ENCODE measurements at regions not wholly inside any gene's neighbourhood (a gene's known extent, or its start where the extent isn't known, plus 50 kb on each side); places are given as distances from the start of the nearest gene placed in this dataset.

DNA sequence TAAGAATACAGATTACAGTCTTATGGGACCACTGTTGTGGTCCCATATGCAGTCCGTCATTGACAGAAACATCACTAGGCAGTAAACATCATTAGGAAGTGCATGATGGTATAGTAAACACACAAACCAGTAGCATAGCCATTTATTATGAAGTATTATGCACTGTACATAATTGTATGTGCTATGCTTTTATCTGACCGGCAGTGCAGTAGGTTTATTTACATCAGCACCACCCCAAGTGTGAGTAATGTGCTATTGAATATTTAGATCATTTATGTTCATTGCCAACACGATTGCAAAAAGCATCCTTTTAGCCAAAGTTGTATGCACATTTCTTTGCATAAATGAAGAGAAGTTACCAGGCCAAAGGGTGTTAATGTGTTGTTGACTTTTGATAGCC lies 531.6 kb upstream of the TBX3 start:
- H3K4me3 ChIP-seq (ENCODE audit: low read depth in 1 of 2, low read length in 2 of 2), result no peak overlapping the region
- no peaks in the 10 kb centered on the region for H3K9me3 ChIP-seq (ENCODE audit: control insufficient read depth in 2 of 2, insufficient read depth in 1 of 2, low read depth in 1 of 2, low read length in 1 of 2)
- 55 to 66% methylated on average over 3 of the region's 3 CpGs for WGBS, 2 donors
- H3K4me1 ChIP-seq (ENCODE audit: control insufficient read depth in 2 of 2, insufficient read depth in 2 of 2, low read length in 1 of 2), result no peaks in the 10 kb centered on the region
- no peak overlapping the region for H3K27ac ChIP-seq (ENCODE audit: low read depth in 2 of 2, low read length in 1 of 2)
- no peaks in the 10 kb centered on the region for H3K36me3 ChIP-seq (ENCODE audit: control insufficient read depth in 2 of 2, insufficient read depth in 2 of 2, low read length in 1 of 2)
- no peaks in the 10 kb centered on the region for H3K27me3 ChIP-seq (ENCODE audit: control insufficient read depth in 1 of 2, insufficient read depth in 2 of 2, low read length in 2 of 2)

DNA sequence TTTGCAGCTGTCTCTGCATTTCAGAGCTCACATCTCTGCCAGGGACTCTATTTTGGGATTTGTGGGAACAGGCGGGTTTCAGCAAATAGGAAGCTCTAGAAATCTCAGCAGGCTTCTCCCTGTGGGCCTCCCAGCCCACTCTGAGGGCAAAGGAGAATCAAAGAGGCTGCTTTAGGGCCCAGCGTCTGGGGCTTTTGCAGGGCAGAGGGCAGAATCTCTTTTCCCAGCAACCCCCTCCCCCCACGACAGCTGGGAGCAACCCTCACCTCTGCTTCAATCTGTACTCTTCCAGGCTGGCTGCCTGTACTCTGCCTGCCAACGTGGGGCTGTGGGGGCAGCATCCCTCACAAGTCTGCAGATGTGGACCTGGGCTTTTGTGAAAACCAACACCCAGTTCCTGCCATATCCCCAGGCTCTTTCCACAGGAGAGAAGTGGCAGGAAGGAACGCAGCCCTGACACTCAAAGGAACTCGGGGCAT lies 529.6 kb upstream of the TBX3 start:
- WGBS, 2 donors, result 23 to 32% methylated on average over 6 of the region's 6 CpGs
- Histone ChIP-seq H3K27ac (ENCODE audit: low read depth in 2 of 2, low read length in 1 of 2) (no peak overlapping the region), H3K27me3 (ENCODE audit: control insufficient read depth in 1 of 2, insufficient read depth in 2 of 2, low read length in 2 of 2) (no peaks in the 10 kb centered on the region), H3K4me3 (ENCODE audit: low read depth in 1 of 2, low read length in 2 of 2) (no peak overlapping the region), H3K9me3 (ENCODE audit: control insufficient read depth in 2 of 2, insufficient read depth in 1 of 2, low read depth in 1 of 2, low read length in 1 of 2) (no peaks in the 10 kb centered on the region), H3K4me1 (ENCODE audit: control insufficient read depth in 2 of 2, insufficient read depth in 2 of 2, low read length in 1 of 2) (no peaks in the 10 kb centered on the region), H3K36me3 (ENCODE audit: control insufficient read depth in 2 of 2, insufficient read depth in 2 of 2, low read length in 1 of 2) (no peaks in the 10 kb centered on the region)

DNA sequence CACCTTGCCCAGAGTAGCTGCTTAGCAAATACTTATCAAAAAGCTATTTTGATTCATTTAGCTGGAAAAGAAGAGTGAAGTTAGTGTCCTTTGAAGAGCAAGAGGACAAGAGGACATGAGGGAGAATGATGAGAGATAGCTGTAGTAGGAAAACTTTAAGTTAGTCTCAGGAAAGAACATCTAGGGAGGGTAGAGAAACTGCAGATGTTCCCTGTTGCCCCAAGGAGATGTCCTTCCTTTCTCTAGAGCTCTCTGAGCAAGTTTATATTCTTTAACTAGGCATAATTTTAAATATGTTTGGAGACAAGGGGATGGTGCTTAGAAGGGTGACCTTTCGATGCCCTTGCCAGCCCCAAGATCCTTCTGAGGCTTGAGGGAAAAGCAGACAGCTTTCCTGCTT lies 529.1 kb upstream of the TBX3 start:
- no peak overlapping the region for H3K27ac ChIP-seq (ENCODE audit: low read depth in 2 of 2, low read length in 1 of 2)
- WGBS, 2 donors, result 60 to 62% methylated on average over 1 of the region's 1 CpG

DNA sequence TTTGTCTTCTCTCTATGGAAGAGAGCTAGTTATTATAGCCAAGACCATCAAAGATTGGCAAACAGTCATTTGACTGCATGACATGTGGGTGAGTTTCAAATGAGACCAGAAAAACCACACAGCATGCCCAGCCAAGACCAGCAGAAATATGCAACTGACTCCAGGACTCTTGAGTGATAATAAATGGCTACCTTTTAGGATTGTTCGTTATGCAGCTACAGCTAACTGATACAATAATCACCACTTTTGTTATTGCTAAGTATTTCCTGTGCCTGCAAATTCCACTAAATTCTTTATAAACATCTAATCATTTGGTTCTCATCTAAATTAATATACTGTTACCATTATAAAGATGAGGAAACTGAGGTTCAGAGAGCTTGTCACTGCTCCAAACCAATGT lies 528.4 kb upstream of the TBX3 start:
- Histone ChIP-seq H3K4me3 (ENCODE audit: low read depth in 1 of 2, low read length in 2 of 2) (no peak overlapping the region), H3K4me1 (ENCODE audit: control insufficient read depth in 2 of 2, insufficient read depth in 2 of 2, low read length in 1 of 2) (no peaks in the 10 kb centered on the region), H3K36me3 (ENCODE audit: control insufficient read depth in 2 of 2, insufficient read depth in 2 of 2, low read length in 1 of 2) (no peaks in the 10 kb centered on the region), H3K27me3 (ENCODE audit: control insufficient read depth in 1 of 2, insufficient read depth in 2 of 2, low read length in 2 of 2) (no peaks in the 10 kb centered on the region), H3K9me3 (ENCODE audit: control insufficient read depth in 2 of 2, insufficient read depth in 1 of 2, low read depth in 1 of 2, low read length in 1 of 2) (no peaks in the 10 kb centered on the region), H3K27ac (ENCODE audit: low read depth in 2 of 2, low read length in 1 of 2) (no peak overlapping the region)
- WGBS, 2 donors, result 0% methylated on average over 1 of the region's 1 CpG

More for the DNA sequence above, 529.1 kb upstream of the TBX3 start:
- Histone ChIP-seq H3K36me3 (ENCODE audit: control insufficient read depth in 2 of 2, insufficient read depth in 2 of 2, low read length in 1 of 2) (no peaks in the 10 kb centered on the region), H3K9me3 (ENCODE audit: control insufficient read depth in 2 of 2, insufficient read depth in 1 of 2, low read depth in 1 of 2, low read length in 1 of 2) (no peaks in the 10 kb centered on the region), H3K4me1 (ENCODE audit: control insufficient read depth in 2 of 2, insufficient read depth in 2 of 2, low read length in 1 of 2) (no peaks in the 10 kb centered on the region), H3K4me3 (ENCODE audit: low read depth in 1 of 2, low read length in 2 of 2) (no peak overlapping the region), H3K27me3 (ENCODE audit: control insufficient read depth in 1 of 2, insufficient read depth in 2 of 2, low read length in 2 of 2) (no peaks in the 10 kb centered on the region)

DNA sequence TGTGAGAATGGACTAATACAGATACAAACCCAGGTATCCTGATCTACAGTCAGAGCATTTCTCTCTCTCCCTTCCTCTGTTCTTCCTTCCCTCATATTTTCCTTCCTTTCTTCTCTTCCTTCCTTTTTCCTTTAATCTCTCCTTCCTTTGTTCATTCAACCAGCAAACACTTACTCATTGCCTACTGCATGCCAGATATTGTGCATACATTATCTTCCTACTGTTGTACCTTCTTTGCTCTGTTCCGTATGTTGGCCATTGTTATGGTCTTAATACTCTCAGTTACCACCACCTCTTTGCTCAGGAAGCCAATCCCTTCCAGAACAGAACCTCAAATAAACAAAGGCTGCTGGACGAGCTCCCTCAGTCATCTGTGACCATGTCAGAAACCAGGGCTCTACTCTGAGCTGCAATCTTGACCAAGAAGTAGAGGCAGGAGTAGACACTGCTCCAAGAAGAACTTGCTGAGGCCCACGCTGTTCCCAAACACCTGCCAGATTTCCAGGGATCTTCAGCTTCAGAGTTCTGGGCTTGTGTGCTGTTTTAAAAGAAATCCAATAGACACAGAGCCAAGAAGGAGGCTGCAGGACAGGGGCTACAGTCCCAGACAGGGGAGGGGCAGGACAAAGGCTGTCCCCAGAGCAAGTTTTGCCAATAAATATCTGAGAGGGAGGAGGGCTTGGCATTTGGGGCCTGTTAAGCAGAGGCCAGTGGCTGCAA lies 526.7 kb upstream of the TBX3 start:
- Histone ChIP-seq H3K36me3 (ENCODE audit: control insufficient read depth in 2 of 2, insufficient read depth in 2 of 2, low read length in 1 of 2) (no peaks in the 10 kb centered on the region), H3K27me3 (ENCODE audit: control insufficient read depth in 1 of 2, insufficient read depth in 2 of 2, low read length in 2 of 2) (no peaks in the 10 kb centered on the region), H3K4me3 (ENCODE audit: low read depth in 1 of 2, low read length in 2 of 2) (no peak overlapping the region), H3K4me1 (ENCODE audit: control insufficient read depth in 2 of 2, insufficient read depth in 2 of 2, low read length in 1 of 2) (no peaks in the 10 kb centered on the region), H3K27ac (ENCODE audit: low read depth in 2 of 2, low read length in 1 of 2) (no peak overlapping the region), H3K9me3 (ENCODE audit: control insufficient read depth in 2 of 2, insufficient read depth in 1 of 2, low read depth in 1 of 2, low read length in 1 of 2) (no peaks in the 10 kb centered on the region)
- WGBS, 2 donors, result 47 to 55% methylated on average over 3 of the region's 3 CpGs

DNA sequence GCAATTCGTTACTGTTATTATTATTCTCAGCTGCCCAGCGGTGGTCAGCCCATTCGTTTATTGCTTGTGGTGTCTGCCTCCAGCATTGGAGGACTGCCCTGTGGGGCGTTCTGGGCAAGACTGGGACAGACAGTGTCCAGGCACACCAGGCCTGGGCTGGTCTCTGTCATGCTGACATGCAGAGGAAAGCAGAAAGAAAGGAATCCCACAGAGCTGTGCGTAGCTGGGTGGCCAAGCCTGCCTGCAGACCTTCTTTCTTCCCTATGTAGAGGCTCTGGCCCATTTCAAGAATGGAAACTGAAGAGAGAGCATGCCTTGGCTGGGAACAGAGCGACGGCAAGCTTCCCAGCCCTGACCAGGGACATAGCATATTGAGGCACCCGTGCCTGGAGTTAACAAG lies 525.3 kb upstream of the TBX3 start:
- Histone ChIP-seq H3K9me3 (ENCODE audit: control insufficient read depth in 2 of 2, insufficient read depth in 1 of 2, low read depth in 1 of 2, low read length in 1 of 2) (no peaks in the 10 kb centered on the region), H3K36me3 (ENCODE audit: control insufficient read depth in 2 of 2, insufficient read depth in 2 of 2, low read length in 1 of 2) (no peaks in the 10 kb centered on the region), H3K4me1 (ENCODE audit: control insufficient read depth in 2 of 2, insufficient read depth in 2 of 2, low read length in 1 of 2) (no peaks in the 10 kb centered on the region), H3K4me3 (ENCODE audit: low read depth in 1 of 2, low read length in 2 of 2) (no peak overlapping the region), H3K27ac (ENCODE audit: low read depth in 2 of 2, low read length in 1 of 2) (no peak overlapping the region), H3K27me3 (ENCODE audit: control insufficient read depth in 1 of 2, insufficient read depth in 2 of 2, low read length in 2 of 2) (no peaks in the 10 kb centered on the region)
- WGBS, 2 donors, result 78 to 87% methylated on average over 8 of the region's 8 CpGs

DNA sequence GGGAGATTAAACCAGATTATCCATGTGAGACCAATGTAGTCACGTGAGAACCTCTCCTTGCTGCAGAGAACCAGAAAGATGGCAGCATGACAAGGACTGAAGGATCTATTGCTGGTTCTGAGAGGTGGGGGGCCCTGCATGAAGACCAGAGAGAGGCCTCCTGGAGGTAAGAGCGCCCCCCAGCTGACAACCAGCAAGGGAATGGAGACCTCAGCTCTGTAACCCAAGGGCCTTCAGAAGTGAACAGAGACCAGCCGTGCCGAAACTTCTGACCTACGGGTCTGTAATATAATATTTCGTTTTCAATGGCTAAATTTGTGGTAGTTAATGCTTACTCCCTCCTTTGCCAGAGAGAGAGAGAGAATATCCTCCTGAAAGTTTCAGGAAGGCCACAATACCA lies 524.1 kb upstream of the TBX3 start:
- 88 to 89% methylated on average over 6 of the region's 6 CpGs for WGBS, 2 donors
- no peak overlapping the region for H3K4me3 ChIP-seq (ENCODE audit: low read depth in 1 of 2, low read length in 2 of 2)
- no peaks in the 10 kb centered on the region for H3K27me3 ChIP-seq (ENCODE audit: control insufficient read depth in 1 of 2, insufficient read depth in 2 of 2, low read length in 2 of 2)
- no peaks in the 10 kb centered on the region for H3K36me3 ChIP-seq (ENCODE audit: control insufficient read depth in 2 of 2, insufficient read depth in 2 of 2, low read length in 1 of 2)
- H3K4me1 ChIP-seq (ENCODE audit: control insufficient read depth in 2 of 2, insufficient read depth in 2 of 2, low read length in 1 of 2), result no peaks in the 10 kb centered on the region
- no peak overlapping the region for H3K27ac ChIP-seq (ENCODE audit: low read depth in 2 of 2, low read length in 1 of 2)
- no peaks in the 10 kb centered on the region for H3K9me3 ChIP-seq (ENCODE audit: control insufficient read depth in 2 of 2, insufficient read depth in 1 of 2, low read depth in 1 of 2, low read length in 1 of 2)

DNA sequence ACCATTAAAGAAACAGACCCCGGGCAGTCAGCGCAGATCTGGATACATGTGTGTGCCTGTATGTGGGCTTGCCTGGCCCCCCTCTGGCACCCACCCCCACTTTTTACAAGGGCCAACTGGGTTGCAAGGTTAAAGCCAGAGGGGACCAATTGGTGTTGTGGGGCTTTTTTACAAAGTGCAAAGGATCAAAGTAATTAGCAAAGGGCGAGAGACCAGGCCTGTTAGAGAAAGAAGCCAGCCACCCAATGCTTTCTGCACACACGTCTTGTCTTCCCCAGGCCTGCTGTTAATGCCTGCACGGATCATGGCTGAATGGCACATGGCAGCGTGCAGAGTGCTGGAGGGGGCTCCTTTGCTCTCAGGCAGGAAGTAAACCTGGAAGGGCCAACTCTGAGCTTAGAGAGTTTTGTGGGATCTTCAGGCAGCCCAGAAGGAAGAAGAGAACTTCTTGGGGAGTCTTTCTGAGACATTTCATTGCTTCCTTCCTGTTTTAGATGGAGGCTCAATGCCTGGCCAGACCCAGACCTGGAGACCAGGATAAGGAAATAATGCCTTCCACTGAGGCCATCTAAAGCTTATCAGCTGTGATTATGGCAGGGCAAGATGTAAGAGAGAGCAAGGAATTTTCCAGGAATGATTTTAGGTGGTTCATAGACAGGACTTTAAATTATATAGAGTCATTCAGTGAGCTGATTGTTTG lies 523.4 kb upstream of the TBX3 start:
- no peak overlapping the region for H3K27ac ChIP-seq (ENCODE audit: low read depth in 2 of 2, low read length in 1 of 2)
- no peaks in the 10 kb centered on the region for H3K9me3 ChIP-seq (ENCODE audit: control insufficient read depth in 2 of 2, insufficient read depth in 1 of 2, low read depth in 1 of 2, low read length in 1 of 2)
- no peaks in the 10 kb centered on the region for H3K27me3 ChIP-seq (ENCODE audit: control insufficient read depth in 1 of 2, insufficient read depth in 2 of 2, low read length in 2 of 2)
- WGBS, 2 donors, result 87 to 90% methylated on average over 6 of the region's 6 CpGs
- H3K4me3 ChIP-seq (ENCODE audit: low read depth in 1 of 2, low read length in 2 of 2), result no peak overlapping the region
- H3K4me1 ChIP-seq (ENCODE audit: control insufficient read depth in 2 of 2, insufficient read depth in 2 of 2, low read length in 1 of 2), result no peaks in the 10 kb centered on the region
- H3K36me3 ChIP-seq (ENCODE audit: control insufficient read depth in 2 of 2, insufficient read depth in 2 of 2, low read length in 1 of 2), result no peaks in the 10 kb centered on the region

DNA sequence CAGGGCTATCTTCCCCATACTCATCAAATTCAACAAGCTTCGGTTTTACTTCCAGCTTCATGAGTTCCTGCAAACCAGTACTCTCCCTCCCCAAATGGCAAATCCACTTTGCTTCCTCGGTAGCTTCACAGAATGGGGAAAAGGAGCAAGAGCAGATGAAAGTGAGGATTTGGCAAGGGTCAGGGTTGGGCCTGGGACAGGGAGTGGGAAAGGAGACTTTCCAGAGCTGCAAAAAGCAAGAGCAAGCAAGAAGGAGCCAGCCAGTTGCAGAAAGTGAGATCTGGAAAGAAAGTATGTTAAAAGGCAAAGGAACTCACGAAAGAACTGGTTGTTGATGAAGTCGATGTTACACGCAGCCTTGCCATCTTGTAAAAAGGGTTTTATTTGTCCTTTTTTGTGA lies 522.8 kb upstream of the TBX3 start:
- 83 to 87% methylated on average over 5 of the region's 5 CpGs for WGBS, 2 donors
- no peak overlapping the region for H3K4me3 ChIP-seq (ENCODE audit: low read depth in 1 of 2, low read length in 2 of 2)
- H3K27ac ChIP-seq (ENCODE audit: low read depth in 2 of 2, low read length in 1 of 2), result no peak overlapping the region
- no peaks in the 10 kb centered on the region for H3K27me3 ChIP-seq (ENCODE audit: control insufficient read depth in 1 of 2, insufficient read depth in 2 of 2, low read length in 2 of 2)
- no peaks in the 10 kb centered on the region for H3K4me1 ChIP-seq (ENCODE audit: control insufficient read depth in 2 of 2, insufficient read depth in 2 of 2, low read length in 1 of 2)
- H3K9me3 ChIP-seq (ENCODE audit: control insufficient read depth in 2 of 2, insufficient read depth in 1 of 2, low read depth in 1 of 2, low read length in 1 of 2), result no peaks in the 10 kb centered on the region
- no peaks in the 10 kb centered on the region for H3K36me3 ChIP-seq (ENCODE audit: control insufficient read depth in 2 of 2, insufficient read depth in 2 of 2, low read length in 1 of 2)
